Effector memory CD8-positive, alpha-beta T cell (primary cell): ENCODE measurements at regions not wholly inside any gene's neighbourhood (a gene's known extent, or its start where the extent isn't known, plus 50 kb on each side); places are given as distances from the start of the nearest gene placed in this dataset.
"Not testable (repeated sequence)": the region's sequence is repeated elsewhere in the genome, so short reads cannot be mapped to it uniquely, and the experiment has no call there.

ENCODE experiments used
- ATAC-seq: fragments of 150-1000 bp; cut with Tn5 transposase; replicated peaks from 2 replicates; pipeline ENCODE4 v1.10.0; 2021; ENCODE audit warnings: mild to moderate bottlenecking, moderate library complexity
- DNase-seq, 3 experiments: peaks; one replicate each; pipeline ENCODE4 v3.0.0; 2021
- H3K27ac Mint-ChIP-seq, 2 donors: one replicate each; pipeline ENCODE4 v1.8.0; 2022; ENCODE audit warnings: mild to moderate bottlenecking in 2 of 2, mixed read lengths in 2 of 2, moderate library complexity in 2 of 2
- H3K27me3 Mint-ChIP-seq, 2 donors: one replicate each; pipeline ENCODE4 v1.8.0; 2022; ENCODE audit warnings: mixed read lengths in 2 of 2
- H3K36me3 Mint-ChIP-seq: one replicate; pipeline ENCODE4 v1.8.0; 2022; ENCODE audit warnings: mild to moderate bottlenecking, moderate library complexity, mixed read lengths; ENCODE audit not compliant: insufficient read depth
- H3K4me1 Mint-ChIP-seq, 2 donors: one replicate each; pipeline ENCODE4 v1.8.0; 2022; ENCODE audit warnings: low read depth in 2 of 2, mixed read lengths in 2 of 2
- H3K4me3 Mint-ChIP-seq, 2 donors: one replicate each; pipeline ENCODE4 v1.8.0; 2022; ENCODE audit warnings: mild to moderate bottlenecking in 2 of 2, mixed read lengths in 2 of 2, moderate library complexity in 2 of 2
- H3K9me3 Mint-ChIP-seq, 2 donors: one replicate each; pipeline ENCODE4 v1.8.0; 2022; ENCODE audit warnings: mixed read lengths in 2 of 2

DNA sequence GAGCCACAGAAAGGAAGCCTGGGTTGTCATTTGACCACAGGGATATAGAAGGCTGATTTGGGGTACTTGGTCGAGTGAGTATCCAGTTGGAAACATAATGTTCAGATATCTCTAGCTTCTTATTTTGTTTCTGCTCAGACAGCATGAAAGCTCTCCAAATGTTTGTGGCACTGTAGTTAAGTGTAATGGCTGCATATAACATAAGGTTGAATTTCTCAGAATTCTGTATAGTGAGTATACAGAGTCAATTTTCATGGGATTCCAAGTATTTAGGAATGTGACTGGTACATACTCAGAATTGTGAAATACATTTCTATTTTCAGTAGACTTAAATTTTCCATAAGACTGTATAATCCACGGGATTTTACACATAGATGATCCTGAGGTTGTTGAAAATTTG is 2102.1 kb upstream of the RAG2 start:
- H3K36me3 Mint-ChIP-seq: no peaks in the 10 kb centered on the region
- peaks cover 9 to 17% of the 10 kb centered on the region in 2 donors for H3K9me3 Mint-ChIP-seq
- no peak overlapping the region for H3K27ac Mint-ChIP-seq
- no peaks in the 10 kb centered on the region for H3K27me3 Mint-ChIP-seq
- H3K4me3 Mint-ChIP-seq: no peak overlapping the region
- no peaks in the 10 kb centered on the region for H3K4me1 Mint-ChIP-seq
- ATAC-seq (no peak), DNase-seq (no peak)

GRCh38 chr11:38693306-38693705 is 2095.3 kb upstream of the RAG2 start:
- no peak for DNase-seq
- Mint-ChIP-seq H3K4me1 (no peaks in the 10 kb centered on the region), H3K36me3 (no peaks in the 10 kb centered on the region), H3K4me3 (no peak overlapping the region), H3K27me3 (no peaks in the 10 kb centered on the region), H3K27ac (no peak overlapping the region), H3K9me3 (peaks cover 6 to 16% of the 10 kb centered on the region in 2 donors)
- ATAC-seq: no peak

DNA sequence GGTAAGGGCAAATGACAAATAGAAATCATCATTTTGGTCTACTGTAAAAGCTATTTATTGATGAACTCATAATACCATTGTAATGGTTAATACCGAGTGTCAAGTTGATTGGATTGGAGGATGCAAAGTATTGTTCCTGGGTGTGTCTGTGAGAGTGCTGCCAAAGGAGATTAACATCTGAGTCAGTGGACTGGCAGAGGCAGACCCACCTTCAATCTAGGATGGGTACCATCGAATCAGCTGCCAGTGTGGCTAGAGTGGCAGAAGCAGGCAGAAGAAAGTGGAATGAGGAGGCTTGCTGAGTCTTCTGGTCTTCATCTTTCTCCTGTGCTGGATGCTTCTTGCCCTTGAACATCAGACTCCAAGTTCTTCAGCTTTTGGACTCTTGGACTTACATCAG is 2092.2 kb upstream of the RAG2 start:
- peaks cover 6 to 11% of the 10 kb centered on the region in 2 donors for H3K9me3 Mint-ChIP-seq
- H3K4me3 Mint-ChIP-seq, H3K27me3 Mint-ChIP-seq, H3K36me3 Mint-ChIP-seq, H3K4me1 Mint-ChIP-seq, DNase-seq, H3K27ac Mint-ChIP-seq, ATAC-seq: not testable (repeated sequence)

DNA sequence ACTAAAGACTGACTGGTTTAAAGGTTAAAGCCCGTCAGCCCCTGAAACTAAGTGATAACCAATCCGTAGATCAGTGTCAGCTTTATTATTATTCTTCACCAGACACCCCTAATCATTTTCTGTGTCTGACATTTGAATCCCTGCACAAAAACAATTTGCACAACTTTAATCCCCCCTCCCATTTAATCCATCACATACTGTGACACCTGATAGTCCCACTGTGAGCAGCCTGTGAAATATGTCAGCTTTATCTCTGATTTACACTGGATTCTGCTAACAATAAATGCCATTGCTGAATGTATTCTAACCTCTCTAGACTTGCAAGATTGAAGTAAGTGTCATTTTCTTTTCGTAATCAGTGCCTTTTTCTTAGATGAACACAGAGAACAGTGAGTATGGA is 2089.0 kb upstream of the RAG2 start:
- Mint-ChIP-seq H3K27me3 (no peaks in the 10 kb centered on the region), H3K4me3 (no peak overlapping the region), H3K36me3 (no peaks in the 10 kb centered on the region), H3K9me3 (peaks cover 0 to 4% of the 10 kb centered on the region in 2 donors), H3K4me1 (no peaks in the 10 kb centered on the region), H3K27ac (no peak overlapping the region)
- DNase-seq (no peak), ATAC-seq (no peak)

DNA sequence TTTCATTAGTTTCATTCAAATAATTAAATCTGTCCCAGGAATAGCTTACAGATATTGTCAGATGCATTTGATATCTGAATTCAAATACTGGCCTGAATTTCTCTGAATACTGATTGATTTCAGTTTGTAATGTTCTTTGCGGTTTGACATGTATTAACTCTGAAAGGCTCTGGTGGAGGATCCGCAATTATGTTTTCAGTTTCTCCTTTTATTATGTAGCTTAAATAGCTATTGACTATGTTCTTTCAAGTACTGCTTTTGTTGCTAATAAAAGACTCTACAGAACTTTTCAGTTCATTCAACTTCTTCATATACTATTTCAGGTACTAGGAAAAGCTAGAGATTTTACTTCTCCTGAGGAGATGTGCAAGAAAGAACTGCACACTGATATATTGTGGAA is 2085.4 kb upstream of the RAG2 start:
- no peak for DNase-seq
- no peaks in the 10 kb centered on the region for H3K4me1 Mint-ChIP-seq
- H3K36me3 Mint-ChIP-seq: no peaks in the 10 kb centered on the region
- no peak for ATAC-seq
- no peak overlapping the region for H3K27ac Mint-ChIP-seq
- no peak overlapping the region for H3K4me3 Mint-ChIP-seq
- H3K9me3 Mint-ChIP-seq: peaks cover 4 to 7% of the 10 kb centered on the region in 2 donors
- no peaks in the 10 kb centered on the region for H3K27me3 Mint-ChIP-seq

DNA sequence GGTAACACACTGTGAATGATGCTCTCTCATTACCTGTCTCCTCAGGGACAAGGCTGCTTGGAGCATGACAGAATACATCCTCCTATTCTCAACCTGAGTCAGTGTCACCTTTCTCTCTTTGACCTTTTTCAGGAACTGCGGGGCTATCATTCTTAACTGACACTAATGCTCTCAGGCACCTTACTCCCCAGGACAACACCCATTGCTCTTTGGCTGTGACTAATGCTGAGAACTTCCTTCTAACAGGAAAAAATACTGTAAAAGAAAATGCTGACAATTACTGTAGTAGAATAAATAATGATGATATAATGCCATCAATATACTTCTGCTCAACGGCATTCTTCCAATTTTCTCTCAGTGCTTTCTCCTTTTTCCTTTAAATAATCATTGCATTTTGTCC is 2082.7 kb upstream of the RAG2 start:
- no peaks in the 10 kb centered on the region for H3K4me1 Mint-ChIP-seq
- ATAC-seq: no peak
- no peaks in the 10 kb centered on the region for H3K36me3 Mint-ChIP-seq
- H3K9me3 Mint-ChIP-seq: peaks cover under 1 to 13% of the 10 kb centered on the region in 2 donors
- no peak for DNase-seq
- no peak overlapping the region for H3K27ac Mint-ChIP-seq
- no peak overlapping the region for H3K4me3 Mint-ChIP-seq
- no peaks in the 10 kb centered on the region for H3K27me3 Mint-ChIP-seq

DNA sequence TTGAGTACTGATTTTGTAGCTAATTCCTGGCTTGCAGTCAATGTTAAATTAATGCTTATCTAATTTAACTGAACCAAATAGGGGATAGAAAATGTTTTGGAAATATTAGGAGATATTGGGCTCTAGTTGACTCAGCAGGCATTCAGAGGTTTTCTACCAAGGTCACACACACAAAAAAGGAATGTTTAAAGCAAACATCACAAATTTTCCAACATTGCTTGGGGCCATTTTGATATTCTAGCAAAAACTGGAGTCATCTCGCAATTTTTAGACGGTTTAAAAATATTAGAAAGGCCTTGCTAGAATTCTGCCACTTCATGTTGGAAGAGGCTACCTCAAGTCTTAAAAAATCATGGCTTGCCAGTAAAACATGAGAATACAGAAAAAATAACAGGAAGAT is 2082.1 kb upstream of the RAG2 start:
- Mint-ChIP-seq H3K36me3 (no peaks in the 10 kb centered on the region), H3K27me3 (no peaks in the 10 kb centered on the region), H3K4me1 (no peaks in the 10 kb centered on the region), H3K27ac (no peak overlapping the region), H3K4me3 (no peak overlapping the region), H3K9me3 (peaks cover 5 to 13% of the 10 kb centered on the region in 2 donors)
- no peak for DNase-seq
- no peak for ATAC-seq

GRCh38 chr11:38672445-38672844 is 2074.4 kb upstream of the RAG2 start:
- no peak overlapping the region for H3K4me3 Mint-ChIP-seq
- no peak for DNase-seq
- no peaks in the 10 kb centered on the region for H3K4me1 Mint-ChIP-seq
- no peaks in the 10 kb centered on the region for H3K27me3 Mint-ChIP-seq
- no peak for ATAC-seq
- H3K36me3 Mint-ChIP-seq: no peaks in the 10 kb centered on the region
- H3K9me3 Mint-ChIP-seq: peaks cover 7 to 14% of the 10 kb centered on the region in 2 donors
- no peak overlapping the region for H3K27ac Mint-ChIP-seq

DNA sequence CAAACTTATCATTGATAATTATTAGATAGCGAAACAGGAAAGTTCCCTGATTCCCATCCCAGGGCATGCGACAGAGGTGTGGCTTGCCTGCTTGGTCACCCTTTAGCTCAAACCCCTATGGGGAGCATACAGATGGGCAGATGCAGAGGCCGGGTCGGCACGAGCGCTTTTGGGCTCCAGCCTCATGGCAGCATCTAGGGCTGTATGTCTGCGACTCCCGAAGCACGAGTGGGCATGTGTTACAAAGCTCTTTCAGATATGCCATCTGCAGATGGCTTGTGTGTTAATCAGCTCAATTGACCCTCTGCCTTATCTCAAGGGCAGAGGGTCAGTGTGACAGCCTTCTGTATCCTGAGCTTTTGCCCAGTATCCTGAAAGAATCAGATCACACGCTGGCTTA is 2069.3 kb upstream of the RAG2 start:
- H3K4me3 Mint-ChIP-seq: no peak overlapping the region
- H3K27ac Mint-ChIP-seq: no peak overlapping the region
- ATAC-seq (no peak), DNase-seq (no peak)
- H3K36me3 Mint-ChIP-seq: no peaks in the 10 kb centered on the region
- no peaks in the 10 kb centered on the region for H3K27me3 Mint-ChIP-seq
- H3K4me1 Mint-ChIP-seq: no peaks in the 10 kb centered on the region
- peaks cover 0 to 7% of the 10 kb centered on the region in 2 donors for H3K9me3 Mint-ChIP-seq

DNA sequence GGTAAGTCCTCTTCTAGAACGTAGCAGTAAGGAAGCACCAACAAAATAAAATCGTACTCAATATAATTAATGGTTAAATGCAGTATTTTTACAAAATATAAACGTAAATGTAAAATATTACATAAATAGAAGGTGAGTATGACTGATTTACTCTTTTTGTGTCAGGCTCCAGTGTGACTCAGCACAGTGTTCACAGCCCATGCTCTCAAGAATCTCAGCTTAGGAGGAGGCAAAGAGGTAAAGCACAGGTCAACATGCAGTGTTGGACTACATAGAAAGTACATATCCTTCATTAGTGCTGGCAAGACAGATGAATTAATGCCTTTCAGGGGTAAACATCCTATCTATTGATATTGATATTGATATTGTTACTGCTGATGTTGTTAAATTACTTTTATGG is 2050.6 kb upstream of the RAG2 start:
- H3K27me3 Mint-ChIP-seq: no peaks in the 10 kb centered on the region
- DNase-seq: no peak
- no peaks in the 10 kb centered on the region for H3K4me1 Mint-ChIP-seq
- no peak for ATAC-seq
- no peak overlapping the region for H3K27ac Mint-ChIP-seq
- peaks cover 0 to 8% of the 10 kb centered on the region in 2 donors for H3K9me3 Mint-ChIP-seq
- no peaks in the 10 kb centered on the region for H3K36me3 Mint-ChIP-seq
- no peak overlapping the region for H3K4me3 Mint-ChIP-seq

DNA sequence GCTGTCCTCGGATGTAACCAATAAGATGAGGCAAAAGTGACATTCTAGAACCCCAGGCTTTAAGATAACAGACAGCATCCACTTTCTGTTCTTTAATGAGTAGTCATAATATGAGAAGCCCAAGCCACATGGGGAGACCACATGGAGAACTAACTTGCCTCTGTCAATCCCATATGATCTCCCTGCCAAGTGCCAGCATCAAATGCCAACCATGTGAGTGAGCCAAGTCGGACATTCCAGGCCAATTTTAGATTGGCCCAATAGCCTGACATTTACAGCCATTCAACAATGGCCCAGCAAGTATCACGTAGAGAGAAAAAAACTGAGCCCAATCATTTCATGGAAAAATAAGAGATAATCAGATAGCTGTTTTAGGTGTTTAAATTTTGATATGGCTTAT is 2048.3 kb upstream of the RAG2 start:
- Mint-ChIP-seq H3K4me1 (no peaks in the 10 kb centered on the region), H3K9me3 (peaks cover 1 to 19% of the 10 kb centered on the region in 2 donors), H3K4me3 (no peak overlapping the region), H3K36me3 (no peaks in the 10 kb centered on the region), H3K27ac (no peak overlapping the region), H3K27me3 (no peaks in the 10 kb centered on the region)
- no peak for ATAC-seq
- no peak for DNase-seq

DNA sequence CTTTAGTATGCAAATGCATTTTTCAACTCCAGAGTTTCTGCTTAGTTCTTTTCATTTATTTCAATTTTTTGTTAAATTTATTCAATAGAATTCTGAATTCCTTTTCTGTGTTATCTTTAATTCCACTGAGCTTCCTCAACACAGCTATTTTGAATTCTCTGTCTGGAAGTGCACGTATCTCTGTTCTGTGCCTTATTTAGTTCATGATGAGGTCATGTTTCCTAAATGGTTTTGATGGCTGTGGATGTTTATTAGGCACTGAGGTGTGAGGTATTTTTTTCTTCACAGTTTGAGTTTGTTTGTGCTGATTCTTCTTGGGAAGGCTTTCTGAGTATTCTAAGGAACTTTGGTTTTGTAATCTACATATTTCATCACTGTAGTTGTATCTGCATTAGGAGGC is 2042.8 kb upstream of the RAG2 start:
- Mint-ChIP-seq H3K27me3 (no peaks in the 10 kb centered on the region), H3K4me3 (no peak overlapping the region), H3K4me1 (no peaks in the 10 kb centered on the region), H3K9me3 (peaks cover 1 to 28% of the 10 kb centered on the region in 2 donors), H3K36me3 (peaks cover 3% of the 10 kb centered on the region), H3K27ac (no peak overlapping the region)
- no peak for ATAC-seq
- no peak for DNase-seq

DNA sequence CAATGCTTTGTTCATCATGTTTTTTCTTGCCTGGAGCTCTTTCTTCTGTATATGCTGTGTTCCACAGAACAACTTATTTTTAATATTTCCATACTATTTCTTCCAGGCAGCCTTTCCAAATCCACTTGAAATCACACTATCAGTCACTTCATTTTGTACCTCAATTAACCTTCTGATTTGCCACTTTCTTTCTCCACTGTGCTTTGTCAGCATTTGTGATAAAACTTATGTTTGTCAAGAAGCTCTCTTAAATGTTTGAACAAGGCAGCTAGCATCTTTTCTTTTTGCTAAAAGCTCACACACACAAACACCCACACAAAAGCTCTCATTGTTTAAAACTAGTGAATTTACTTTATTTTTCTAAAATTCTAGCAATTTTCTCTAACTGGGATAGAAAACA is 2014.7 kb upstream of the RAG2 start:
- Mint-ChIP-seq H3K27me3 (no peaks in the 10 kb centered on the region), H3K9me3 (peaks cover 8 to 19% of the 10 kb centered on the region in 2 donors), H3K36me3 (no peaks in the 10 kb centered on the region), H3K4me1 (no peaks in the 10 kb centered on the region), H3K27ac (no peak overlapping the region), H3K4me3 (no peak overlapping the region)
- ATAC-seq (no peak), DNase-seq (no peak)

- H3K27me3 Mint-ChIP-seq, DNase-seq, H3K36me3 Mint-ChIP-seq, ATAC-seq, H3K4me1 Mint-ChIP-seq, H3K27ac Mint-ChIP-seq, H3K4me3 Mint-ChIP-seq: not testable (repeated sequence)
- H3K9me3 Mint-ChIP-seq: peaks cover 10 to 12% of the 10 kb centered on the region in 2 donors
Measured at GRCh38 chr11:38601371-38601770, 2003.3 kb upstream of the RAG2 start.

- no peak for ATAC-seq
Measured at GRCh38 chr11:38598418-38598817, 2000.4 kb upstream of the RAG2 start.

More at GRCh38 chr11:38598418-38598817, 2000.4 kb upstream of the RAG2 start:
- Mint-ChIP-seq H3K27me3 (no peaks in the 10 kb centered on the region), H3K27ac (no peak overlapping the region), H3K4me1 (no peaks in the 10 kb centered on the region), H3K9me3 (peaks cover 4 to 7% of the 10 kb centered on the region in 2 donors), H3K4me3 (no peak overlapping the region), H3K36me3 (no peaks in the 10 kb centered on the region)
- no peak for DNase-seq
